ENCODE measurements at regions not wholly inside any gene's neighbourhood (a gene's known extent, or its start where the extent isn't known, plus 50 kb on each side); places are given as distances from the start of the nearest gene placed in this dataset.

GRCh38 chr5:12870872-12871539 lies 966.8 kb upstream of the CTNND2 start (continued):
- TF ChIP-seq PHF8 (conservative IDR thresholded peaks at IDR 0.05; ENCODE audit: low read depth, low read length), result no peak
- no peak for TF ChIP-seq POU5F1 (IDR thresholded peaks at IDR 0.05; ENCODE audit: low read depth, low read length)
- TF ChIP-seq CTBP2 (IDR thresholded peaks at IDR 0.05; ENCODE audit: borderline replicate concordance, insufficient read depth, insufficient read length, low read length), result no peak
- no peak for TF ChIP-seq CHD7 (IDR thresholded peaks at IDR 0.05; ENCODE audit: insufficient replicate concordance, low read length)
- TF ChIP-seq ASH2L (IDR thresholded peaks at IDR 0.05; ENCODE audit: low read length), result no peak

Data from H1 (cell line).